Erythroblast (primary cell): ENCODE measurements at regions not wholly inside any gene's neighbourhood (a gene's known extent, or its start where the extent isn't known, plus 50 kb on each side); places are given as distances from the start of the nearest gene placed in this dataset.

Experiments used
- GATA1 ChIP-seq: IDR thresholded peaks from 2 replicates; pipeline ENCODE4 v1.6.1; 2011; ENCODE audit warnings: low read depth, mild to moderate bottlenecking, control low read depth, low read length, moderate library complexity
- POLR2A ChIP-seq: IDR thresholded peaks from 2 replicates; pipeline ENCODE4 v1.6.1; 2011; ENCODE audit warnings: mild to moderate bottlenecking, low read length

GRCh38 chr1:95631695-95632094, 397.7 kb downstream of the RWDD3 start:
- TF ChIP-seq POLR2A (no peak), GATA1 (no peak)
